Esophagus muscularis mucosa (tissue), 4 donors: ENCODE measurements at regions not wholly inside any gene's neighbourhood (a gene's known extent, or its start where the extent isn't known, plus 50 kb on each side); places are given as distances from the start of the nearest gene placed in this dataset.

Experiments used
- DNase-seq: peaks from one replicate; pipeline ENCODE4 v3.0.0-alpha.2; 2017; ENCODE audit errors: extremely low spot score
- H3K27ac ChIP-seq, 4 donors: fragments of 200-600 bp; sonication (generic); replicated peaks in 1 of 4; 1 replicate in 3 of 4; 2 replicates in 1 of 4; pipeline ENCODE4 v1.5.1; 2016 to 2019; ENCODE audit warnings: mild to moderate bottlenecking in 1 of 4
- H3K27me3 ChIP-seq, 4 donors: fragments of 200-600 bp; sonication (generic); one replicate each; pipeline versions ENCODE4 v1.5.1 to v1.6.0; 2016 to 2019
- H3K36me3 ChIP-seq, 4 donors: fragments of 200-600 bp; sonication (generic); one replicate each; pipeline ENCODE4 v1.5.1; 2016 to 2019
- H3K4me1 ChIP-seq, 4 donors: fragments of 200-600 bp; sonication (generic); one replicate each; pipeline ENCODE4 v1.5.1; 2016 to 2019
- H3K4me3 ChIP-seq, 4 donors: fragments of 200-600 bp; sonication (generic); 1 replicate in 2 of 4; 2 replicates in 2 of 4; pipeline ENCODE4 v1.5.1; 2016 to 2019; ENCODE audit warnings: mild to moderate bottlenecking in 4 of 4, moderate library complexity in 1 of 4
- H3K9me3 ChIP-seq, 4 donors: fragments of 200-600 bp; sonication (generic); 1 replicate in 3 of 4; 2 replicates in 1 of 4; pipeline ENCODE4 v1.5.1; 2016 to 2019
- CTCF ChIP-seq, 3 experiments: fragments of 200-600 bp in 2 of 3; fragments of 450-650 bp in 1 of 3; sonication (generic) in 2 of 3; IDR thresholded peaks; one replicate each; pipeline ENCODE4 v1.5.1; 2017 to 2019; ENCODE audit warnings: antibody characterized with exemption in 3 of 3, mild to moderate bottlenecking in 2 of 3, moderate library complexity in 1 of 3
- EP300 ChIP-seq: sonication (generic); formaldehyde crosslinking; IDR thresholded peaks from one replicate; pipeline ENCODE4 v1.6.1; 2017; ENCODE audit warnings: antibody characterized with exemption
- POLR2A ChIP-seq: fragments of 450-650 bp; IDR thresholded peaks from one replicate; pipeline ENCODE4 v1.6.1; 2017; ENCODE audit warnings: antibody characterized with exemption, moderate library complexity, mild to moderate bottlenecking, low read depth
- POLR2AphosphoS5 ChIP-seq, 2 donors: sonication (generic); formaldehyde crosslinking; IDR thresholded peaks; one replicate each; pipeline ENCODE4 v1.6.1; 2017; ENCODE audit warnings: antibody characterized with exemption in 2 of 2
- WGBS: methylation state at CpG from one replicate; pipeline ENCODE4 v1.1.5; 2018; 5-methylcytosine and 5-hydroxymethylcytosine counted together
- intact Hi-C: fragments of 100-400 bp; cut with DNase I; formaldehyde crosslinking; loops from one replicate; pipeline ENCODE4 v1.15.1; 2023

GRCh38 chr20:40890181-40890580 lies 138.4 kb upstream of the TOP1 start:
- peaks cover 0 to 4% (median 0%) of the 10 kb centered on the region in 4 donors for H3K27me3 ChIP-seq
- TF ChIP-seq CTCF (IDR thresholded peaks at IDR 0.05), result no peak
- no peak for TF ChIP-seq EP300
- TF ChIP-seq POLR2AphosphoS5 (IDR thresholded peaks at IDR 0.05), result no peak
- no peak for TF ChIP-seq POLR2A
- 94% methylated on average over 2 of the region's 2 CpGs for WGBS
- no peaks in the 10 kb centered on the region for H3K9me3 ChIP-seq
- no peak overlapping the region for H3K27ac ChIP-seq
- no peak overlapping the region for H3K4me3 ChIP-seq
- DNase-seq, result no peak
- H3K4me1 ChIP-seq, result peaks cover 0 to 6% (median 3%) of the 10 kb centered on the region in 4 donors
- no peaks in the 10 kb centered on the region for H3K36me3 ChIP-seq
- intact Hi-C loops, result no loop called here

DNA sequence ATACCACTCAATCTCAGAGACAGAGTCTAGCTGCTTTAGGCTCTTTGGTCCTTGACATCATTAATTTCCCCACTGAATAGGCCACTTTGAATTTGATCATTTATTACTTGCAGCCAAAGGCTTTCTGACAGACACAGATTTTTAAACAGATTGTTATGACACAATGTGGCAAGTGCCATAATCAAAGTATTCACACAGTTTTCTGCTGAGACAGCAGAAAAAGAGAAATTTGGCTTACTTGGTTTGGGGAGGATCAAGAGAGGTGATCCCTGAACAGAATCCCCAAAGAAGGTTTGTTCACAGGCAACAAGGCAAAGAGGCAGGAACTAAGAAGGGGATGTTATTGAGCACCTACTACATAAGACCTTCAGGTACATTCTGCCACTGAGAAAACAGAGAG lies 138.0 kb upstream of the TOP1 start:
- intact Hi-C loops, result no loop called here
- H3K27ac ChIP-seq, result no peak overlapping the region
- TF ChIP-seq POLR2AphosphoS5 (IDR thresholded peaks at IDR 0.05) (no peak), CTCF (IDR thresholded peaks at IDR 0.05) (no peak), POLR2A (no peak), EP300 (no peak)

DNA sequence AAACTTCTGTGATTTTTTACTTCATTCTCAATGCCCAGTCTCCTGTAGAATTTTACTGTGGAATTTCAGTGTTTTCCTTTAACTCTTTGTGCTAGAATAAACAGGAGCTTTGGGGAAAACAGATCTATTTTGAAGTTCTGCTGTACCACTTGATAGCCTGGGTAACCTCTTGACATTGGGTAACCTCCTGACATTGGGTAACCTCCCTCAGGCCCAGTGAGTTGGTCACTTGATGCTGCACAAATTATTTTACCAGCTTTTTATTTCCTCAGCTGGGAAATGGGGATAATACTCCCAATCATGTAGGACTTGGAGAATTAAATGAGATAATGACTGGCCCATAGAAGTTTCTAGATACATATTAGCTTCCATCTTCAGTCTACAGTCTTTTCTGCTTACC lies 137.3 kb upstream of the TOP1 start:
- Histone ChIP-seq H3K4me1 (peaks cover 0 to 6% (median 3%) of the 10 kb centered on the region in 4 donors), H3K27ac (no peak overlapping the region), H3K9me3 (no peaks in the 10 kb centered on the region), H3K27me3 (peaks cover 0 to 13% (median 0%) of the 10 kb centered on the region in 4 donors), H3K36me3 (no peaks in the 10 kb centered on the region), H3K4me3 (no peak overlapping the region)
- no peak for TF ChIP-seq CTCF (IDR thresholded peaks at IDR 0.05)
- no peak for TF ChIP-seq POLR2AphosphoS5 (IDR thresholded peaks at IDR 0.05)
- no peak for TF ChIP-seq POLR2A
- TF ChIP-seq EP300, result no peak
- no peak for DNase-seq
- intact Hi-C loops, result no loop called here

More for the DNA sequence above, 138.0 kb upstream of the TOP1 start:
- Histone ChIP-seq H3K4me3 (no peak overlapping the region), H3K36me3 (no peaks in the 10 kb centered on the region), H3K4me1 (peaks cover 0 to 6% (median 3%) of the 10 kb centered on the region in 4 donors), H3K9me3 (no peaks in the 10 kb centered on the region), H3K27me3 (peaks cover 0 to 6% (median 0%) of the 10 kb centered on the region in 4 donors)
- DNase-seq, result no peak

DNA sequence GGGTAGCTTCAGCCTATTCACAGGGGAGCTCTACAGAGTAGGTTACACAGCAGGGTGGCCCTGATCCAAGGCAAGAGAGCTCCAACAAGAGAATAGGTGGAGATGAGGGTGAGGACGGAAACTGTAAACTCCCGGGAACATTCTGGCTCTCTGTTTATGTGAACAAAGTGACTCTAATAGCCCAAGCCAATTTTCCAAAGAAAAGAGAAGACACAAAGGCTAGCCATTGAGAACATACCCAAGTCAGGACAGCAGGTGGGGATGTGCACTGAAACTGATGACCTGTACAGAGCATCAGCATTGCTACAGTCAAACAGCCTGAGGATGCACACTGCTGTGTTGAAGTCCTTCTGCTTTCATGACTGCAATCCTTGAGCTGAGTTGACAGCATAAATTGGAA lies 136.0 kb upstream of the TOP1 start:
- no peak overlapping the region for H3K4me3 ChIP-seq
- intact Hi-C loops, result no loop called here
- 29% methylated on average over 2 of the region's 2 CpGs for WGBS
- no peak for DNase-seq
- H3K27ac ChIP-seq, result no peak overlapping the region
- H3K4me1 ChIP-seq, result peaks cover 0 to 6% (median 3%) of the 10 kb centered on the region in 4 donors
- no peaks in the 10 kb centered on the region for H3K9me3 ChIP-seq
- no peak for TF ChIP-seq POLR2A
- TF ChIP-seq CTCF (IDR thresholded peaks at IDR 0.05), result no peak
- no peak for TF ChIP-seq EP300
- no peak for TF ChIP-seq POLR2AphosphoS5 (IDR thresholded peaks at IDR 0.05)
- H3K27me3 ChIP-seq, result peaks cover 0 to 14% (median 0%) of the 10 kb centered on the region in 4 donors
- H3K36me3 ChIP-seq, result no peaks in the 10 kb centered on the region

- H3K27ac ChIP-seq, result no peak overlapping the region
- H3K4me1 ChIP-seq, result peaks cover 0 to 6% (median 3%) of the 10 kb centered on the region in 4 donors
- peaks cover 0 to 14% (median 0%) of the 10 kb centered on the region in 4 donors for H3K27me3 ChIP-seq
- DNase-seq, result no peak
- WGBS, result 86% methylated on average over 1 of the region's 1 CpG
- H3K4me3 ChIP-seq, result no peak overlapping the region
- no peaks in the 10 kb centered on the region for H3K36me3 ChIP-seq
- no peaks in the 10 kb centered on the region for H3K9me3 ChIP-seq
- TF ChIP-seq POLR2AphosphoS5 (IDR thresholded peaks at IDR 0.05), result no peak
- no peak for TF ChIP-seq CTCF (IDR thresholded peaks at IDR 0.05)
- TF ChIP-seq POLR2A, result no peak
- no peak for TF ChIP-seq EP300
- intact Hi-C loops, result no loop called here
Measured at GRCh38 chr20:40893610-40894236, 134.9 kb upstream of the TOP1 start.
